ENCODE measurements at regions not wholly inside any gene's neighbourhood (a gene's known extent, or its start where the extent isn't known, plus 50 kb on each side); places are given as distances from the start of the nearest gene placed in this dataset.
"Not testable (repeated sequence)": the region's sequence is repeated elsewhere in the genome, so short reads cannot be mapped to it uniquely, and the experiment has no call there.

DNA sequence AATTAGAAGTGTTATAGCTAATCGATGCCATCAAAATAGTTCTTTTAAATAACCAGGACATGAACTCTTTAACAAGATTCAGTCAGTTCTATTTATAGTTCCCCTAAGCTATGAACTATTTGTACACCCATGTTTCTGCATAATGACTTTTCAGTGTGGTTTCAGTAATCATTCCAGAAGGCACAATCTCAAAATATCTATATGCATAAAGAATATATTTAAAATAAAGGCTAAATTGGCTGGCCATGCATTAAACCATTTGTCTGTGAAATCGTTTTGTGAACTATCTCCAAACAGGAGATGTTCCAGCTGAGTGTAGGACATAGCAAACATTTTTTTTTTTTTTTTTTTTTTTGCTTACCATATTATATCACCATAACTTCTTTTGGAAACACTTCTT is 719.3 kb downstream of the PLCL1 start:
- TF ChIP-seq SPI1 (IDR thresholded peaks at IDR 0.05; ENCODE audit: low read depth, low read length) = no peak
- TF ChIP-seq PAX5 (IDR thresholded peaks at IDR 0.05; ENCODE audit: insufficient read depth, low read length, severe bottlenecking) = no peak
- no peak for TF ChIP-seq TAF1 (IDR thresholded peaks at IDR 0.05; ENCODE audit: low read depth, low read length)
- TF ChIP-seq POU2F2 (IDR thresholded peaks at IDR 0.05; ENCODE audit: low read depth, low read length) = no peak
- TF ChIP-seq POLR2AphosphoS5 (IDR thresholded peaks at IDR 0.05; ENCODE audit: low read depth, low read length) = no peak
- no peak for TF ChIP-seq POLR2A (IDR thresholded peaks at IDR 0.05; ENCODE audit: low read depth, low read length)
- DNase-seq (ENCODE audit: insufficient read length, low spot score) = no peak
- FAIRE-seq = no peak

DNA sequence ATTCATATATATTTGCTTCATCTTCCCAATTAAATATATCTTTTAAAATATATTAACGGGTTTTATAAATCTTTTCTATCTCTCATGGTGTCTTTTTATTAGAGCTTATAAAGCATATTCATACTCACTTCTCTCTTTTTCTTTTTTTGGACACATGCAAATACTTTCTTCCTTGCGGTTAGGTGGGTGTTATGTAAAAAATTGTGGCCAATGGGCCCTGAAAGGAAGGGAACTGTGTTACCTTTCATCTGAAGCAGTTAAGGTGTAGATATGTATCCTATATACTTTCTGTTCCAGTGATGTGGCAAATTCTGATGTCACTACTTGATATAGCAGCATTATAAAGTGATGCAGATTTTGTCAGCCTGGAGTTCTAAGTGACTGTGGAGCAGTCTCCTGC is 714.5 kb downstream of the PLCL1 start:
- FAIRE-seq = no peak
- TF ChIP-seq PAX5 (IDR thresholded peaks at IDR 0.05; ENCODE audit: insufficient read depth, low read length, severe bottlenecking) (no peak), POLR2A (IDR thresholded peaks at IDR 0.05; ENCODE audit: low read depth, low read length) (no peak), POLR2AphosphoS5 (IDR thresholded peaks at IDR 0.05; ENCODE audit: low read depth, low read length) (no peak), SPI1 (IDR thresholded peaks at IDR 0.05; ENCODE audit: low read depth, low read length) (no peak), POU2F2 (IDR thresholded peaks at IDR 0.05; ENCODE audit: low read depth, low read length) (no peak), TAF1 (IDR thresholded peaks at IDR 0.05; ENCODE audit: low read depth, low read length) (no peak)
- DNase-seq (ENCODE audit: insufficient read length, low spot score) = no peak

DNA sequence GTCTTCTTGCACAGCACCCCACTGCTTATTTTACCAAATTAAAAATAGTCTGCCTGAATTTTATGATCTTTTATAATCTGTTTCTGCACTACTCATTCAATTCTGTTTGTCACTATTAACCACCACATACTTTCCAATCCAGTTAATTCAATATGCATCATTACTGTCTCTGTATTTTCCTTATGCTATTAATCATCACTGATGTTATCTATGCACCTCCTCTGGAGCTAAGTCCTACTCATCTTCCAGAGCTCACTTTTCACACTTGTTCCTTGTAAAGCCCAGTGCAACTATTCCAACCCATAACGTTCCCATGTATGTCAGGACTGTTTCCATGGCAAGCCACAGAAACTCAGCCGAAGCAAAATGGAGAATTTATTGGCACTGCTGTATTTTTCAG is 713.6 kb downstream of the PLCL1 start:
- FAIRE-seq (no peak), DNase-seq (ENCODE audit: insufficient read length, low spot score) (no peak)
- TF ChIP-seq POLR2A (IDR thresholded peaks at IDR 0.05; ENCODE audit: low read depth, low read length) (no peak), TAF1 (IDR thresholded peaks at IDR 0.05; ENCODE audit: low read depth, low read length) (no peak), POLR2AphosphoS5 (IDR thresholded peaks at IDR 0.05; ENCODE audit: low read depth, low read length) (no peak), SPI1 (IDR thresholded peaks at IDR 0.05; ENCODE audit: low read depth, low read length) (no peak), POU2F2 (IDR thresholded peaks at IDR 0.05; ENCODE audit: low read depth, low read length) (no peak), PAX5 (IDR thresholded peaks at IDR 0.05; ENCODE audit: insufficient read depth, low read length, severe bottlenecking) (no peak)

- not testable (repeated sequence) for DNase-seq (ENCODE audit: insufficient read length, low spot score); FAIRE-seq
Measured at GRCh38 chr2:198508610-198509009, 704.2 kb downstream of the PLCL1 start.

DNA sequence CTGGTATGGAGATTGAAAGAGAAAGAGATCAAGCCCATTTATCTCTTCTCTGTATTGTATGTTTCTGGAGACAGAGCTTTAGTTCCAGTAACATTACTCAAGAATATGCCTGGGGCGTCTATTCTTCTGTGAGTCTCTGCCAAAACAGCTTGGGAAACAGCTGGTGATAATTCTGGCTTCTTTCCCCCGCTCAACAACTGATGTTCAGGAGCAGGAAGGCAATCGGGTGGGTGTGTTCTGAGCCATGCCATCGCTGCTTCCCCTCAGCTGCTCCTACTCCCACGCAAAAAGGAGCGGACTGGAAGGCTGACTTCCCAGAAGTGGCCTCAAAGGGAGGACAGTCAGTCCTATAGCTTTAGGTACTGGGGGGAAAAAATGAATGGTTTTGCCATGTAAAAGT is 695.1 kb downstream of the PLCL1 start:
- DNase-seq (ENCODE audit: insufficient read length, low spot score) (no peak), FAIRE-seq (no peak)
- TF ChIP-seq POLR2A (IDR thresholded peaks at IDR 0.05; ENCODE audit: low read depth, low read length) (no peak), PAX5 (IDR thresholded peaks at IDR 0.05; ENCODE audit: insufficient read depth, low read length, severe bottlenecking) (no peak), POLR2AphosphoS5 (IDR thresholded peaks at IDR 0.05; ENCODE audit: low read depth, low read length) (no peak), SPI1 (IDR thresholded peaks at IDR 0.05; ENCODE audit: low read depth, low read length) (no peak), POU2F2 (IDR thresholded peaks at IDR 0.05; ENCODE audit: low read depth, low read length) (no peak), TAF1 (IDR thresholded peaks at IDR 0.05; ENCODE audit: low read depth, low read length) (no peak)

DNA sequence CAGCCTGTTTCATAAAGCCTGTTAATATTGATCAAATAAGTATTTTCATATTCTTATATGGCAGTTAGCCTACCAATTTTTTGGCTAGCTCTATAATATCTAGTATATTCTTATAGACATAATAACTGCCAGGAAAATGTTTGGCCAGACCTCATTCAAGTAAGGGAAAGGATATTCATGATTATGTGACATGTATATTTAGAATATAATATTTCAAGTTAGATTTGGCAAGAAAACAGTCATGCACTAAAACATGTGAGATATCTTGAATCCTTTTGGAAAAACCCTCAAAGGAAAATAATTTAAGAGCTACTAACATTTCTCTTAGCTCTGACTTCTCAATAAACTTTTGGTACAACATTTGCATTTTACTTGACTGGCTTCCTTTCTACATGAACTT is 694.1 kb downstream of the PLCL1 start:
- FAIRE-seq = no peak
- TF ChIP-seq POU2F2 (IDR thresholded peaks at IDR 0.05; ENCODE audit: low read depth, low read length) (no peak), POLR2A (IDR thresholded peaks at IDR 0.05; ENCODE audit: low read depth, low read length) (no peak)
- no peak for DNase-seq (ENCODE audit: insufficient read length, low spot score)

GRCh38 chr2:198498048-198498447 is 693.7 kb downstream of the PLCL1 start:
- TF ChIP-seq TAF1 (IDR thresholded peaks at IDR 0.05; ENCODE audit: low read depth, low read length) (no peak), PAX5 (IDR thresholded peaks at IDR 0.05; ENCODE audit: insufficient read depth, low read length, severe bottlenecking) (no peak), SPI1 (IDR thresholded peaks at IDR 0.05; ENCODE audit: low read depth, low read length) (no peak), POU2F2 (IDR thresholded peaks at IDR 0.05; ENCODE audit: low read depth, low read length) (no peak), POLR2A (IDR thresholded peaks at IDR 0.05; ENCODE audit: low read depth, low read length) (no peak)
- FAIRE-seq (no peak), DNase-seq (ENCODE audit: insufficient read length, low spot score) (no peak)

DNA sequence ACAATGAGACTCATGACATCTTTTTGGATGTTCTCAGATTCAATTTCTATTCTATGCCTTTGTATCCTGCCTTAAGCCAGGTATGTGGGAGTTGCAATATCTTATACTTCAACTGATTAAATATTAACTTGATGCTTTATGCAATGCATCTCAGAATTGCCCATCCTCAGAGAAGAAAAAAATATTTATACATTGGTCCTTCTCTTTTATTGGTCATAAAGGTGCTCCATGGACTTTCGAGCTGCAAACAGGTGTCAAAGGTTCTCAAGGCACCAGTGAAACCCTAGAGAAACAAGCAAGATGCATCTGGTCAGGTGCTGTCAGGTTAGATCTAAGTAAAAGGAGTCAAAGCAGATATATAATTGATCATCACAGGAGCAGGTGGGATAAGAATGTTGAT is 690.5 kb downstream of the PLCL1 start:
- no peak for TF ChIP-seq PAX5 (IDR thresholded peaks at IDR 0.05; ENCODE audit: insufficient read depth, low read length, severe bottlenecking)
- TF ChIP-seq SPI1 (IDR thresholded peaks at IDR 0.05; ENCODE audit: low read depth, low read length) = no peak
- no peak for TF ChIP-seq POU2F2 (IDR thresholded peaks at IDR 0.05; ENCODE audit: low read depth, low read length)
- TF ChIP-seq POLR2AphosphoS5 (IDR thresholded peaks at IDR 0.05; ENCODE audit: low read depth, low read length) = no peak
- no peak for FAIRE-seq
- DNase-seq (ENCODE audit: insufficient read length, low spot score) = no peak

DNA sequence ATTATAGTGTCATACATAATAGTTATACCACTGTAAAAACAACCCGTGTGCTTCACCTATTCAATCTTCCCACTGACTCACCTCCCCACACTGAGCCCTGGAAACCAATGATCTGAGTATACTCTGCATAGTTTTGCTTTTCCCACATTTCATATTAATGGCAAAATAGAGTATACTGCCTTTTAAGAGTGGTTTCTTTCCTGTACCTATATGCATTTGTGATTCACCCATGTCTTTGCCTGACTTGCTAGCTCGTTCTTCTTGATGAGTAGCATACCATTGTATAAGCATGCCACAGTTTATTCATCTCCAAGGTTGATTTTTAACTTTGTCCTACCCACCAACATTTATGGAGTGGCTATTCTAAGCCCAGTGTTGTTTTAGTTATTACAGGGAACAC is 686.4 kb downstream of the PLCL1 start:
- TF ChIP-seq POLR2A (IDR thresholded peaks at IDR 0.05; ENCODE audit: low read depth, low read length) = no peak
- no peak for TF ChIP-seq TAF1 (IDR thresholded peaks at IDR 0.05; ENCODE audit: low read depth, low read length)
- TF ChIP-seq POU2F2 (IDR thresholded peaks at IDR 0.05; ENCODE audit: low read depth, low read length) = no peak
- TF ChIP-seq SPI1 (IDR thresholded peaks at IDR 0.05; ENCODE audit: low read depth, low read length) = no peak
- DNase-seq (ENCODE audit: insufficient read length, low spot score) (no peak), FAIRE-seq (no peak)

- no peak for TF ChIP-seq SPI1 (IDR thresholded peaks at IDR 0.05; ENCODE audit: low read depth, low read length)
- no peak for TF ChIP-seq POLR2AphosphoS5 (IDR thresholded peaks at IDR 0.05; ENCODE audit: low read depth, low read length)
- no peak for TF ChIP-seq POU2F2 (IDR thresholded peaks at IDR 0.05; ENCODE audit: low read depth, low read length)
- no peak for TF ChIP-seq PAX5 (IDR thresholded peaks at IDR 0.05; ENCODE audit: insufficient read depth, low read length, severe bottlenecking)
- no peak for TF ChIP-seq POLR2A (IDR thresholded peaks at IDR 0.05; ENCODE audit: low read depth, low read length)
- no peak for TF ChIP-seq TAF1 (IDR thresholded peaks at IDR 0.05; ENCODE audit: low read depth, low read length)
- DNase-seq (ENCODE audit: insufficient read length, low spot score) = no peak
- no peak for FAIRE-seq
Measured at GRCh38 chr2:198488964-198489363, 684.6 kb downstream of the PLCL1 start.

GRCh38 chr2:198483051-198483450 is 678.7 kb downstream of the PLCL1 start:
- no peak for TF ChIP-seq POLR2A (IDR thresholded peaks at IDR 0.05; ENCODE audit: low read depth, low read length)
- no peak for TF ChIP-seq TAF1 (IDR thresholded peaks at IDR 0.05; ENCODE audit: low read depth, low read length)
- no peak for TF ChIP-seq SPI1 (IDR thresholded peaks at IDR 0.05; ENCODE audit: low read depth, low read length)
- no peak for TF ChIP-seq POLR2AphosphoS5 (IDR thresholded peaks at IDR 0.05; ENCODE audit: low read depth, low read length)
- TF ChIP-seq POU2F2 (IDR thresholded peaks at IDR 0.05; ENCODE audit: low read depth, low read length) = no peak
- TF ChIP-seq PAX5 (IDR thresholded peaks at IDR 0.05; ENCODE audit: insufficient read depth, low read length, severe bottlenecking) = no peak
- FAIRE-seq (no peak), DNase-seq (ENCODE audit: insufficient read length, low spot score) (no peak)

All from GM12891 (cell line).